ENCODE measurements at regions not wholly inside any gene's neighbourhood (a gene's known extent, or its start where the extent isn't known, plus 50 kb on each side); places are given as distances from the start of the nearest gene placed in this dataset.

GRCh38 chr2:129720761-129721160 is 258.7 kb upstream of the RAB6C start:
- DNase-seq (no peak), ATAC-seq (no peak)
- Mint-ChIP-seq H3K27me3 (no peaks in the 10 kb centered on the region), H3K36me3 (no peaks in the 10 kb centered on the region), H3K27ac (no peak overlapping the region), H3K4me1 (no peaks in the 10 kb centered on the region), H3K9me3 (ENCODE audit: low read depth) (no peaks in the 10 kb centered on the region), H3K4me3 (no peak overlapping the region)
- CTCF ChIA-PET: no interaction called here

GRCh38 chr2:129721236-129721635 is 258.2 kb upstream of the RAB6C start:
- Mint-ChIP-seq H3K9me3 (ENCODE audit: low read depth) (no peaks in the 10 kb centered on the region), H3K36me3 (no peaks in the 10 kb centered on the region), H3K27ac (no peak overlapping the region), H3K4me3 (no peak overlapping the region), H3K4me1 (no peaks in the 10 kb centered on the region), H3K27me3 (no peaks in the 10 kb centered on the region)
- ATAC-seq: no peak
- DNase-seq: no peak
- CTCF ChIA-PET: no interaction called here

- no peaks in the 10 kb centered on the region for H3K9me3 Mint-ChIP-seq (ENCODE audit: low read depth)
- no peak overlapping the region for H3K27ac Mint-ChIP-seq
- H3K36me3 Mint-ChIP-seq: no peaks in the 10 kb centered on the region
- no peaks in the 10 kb centered on the region for H3K27me3 Mint-ChIP-seq
- DNase-seq (no peak), ATAC-seq (no peak)
- no peak overlapping the region for H3K4me3 Mint-ChIP-seq
- CTCF ChIA-PET: no interaction called here
- no peaks in the 10 kb centered on the region for H3K4me1 Mint-ChIP-seq
These were observed 257.6 kb upstream of the RAB6C start for GRCh38 chr2:129721846-129722245.

GRCh38 chr2:129722306-129723019 is 257.0 kb upstream of the RAB6C start:
- H3K4me1 Mint-ChIP-seq: no peaks in the 10 kb centered on the region
- CTCF ChIA-PET: no interaction called here
- no peaks in the 10 kb centered on the region for H3K27me3 Mint-ChIP-seq
- H3K9me3 Mint-ChIP-seq (ENCODE audit: low read depth): no peaks in the 10 kb centered on the region
- ATAC-seq (no peak), DNase-seq (no peak)
- no peaks in the 10 kb centered on the region for H3K36me3 Mint-ChIP-seq
- no peak overlapping the region for H3K27ac Mint-ChIP-seq
- H3K4me3 Mint-ChIP-seq: no peak overlapping the region

GRCh38 chr2:129723277-129724020 is 256.0 kb upstream of the RAB6C start:
- H3K27me3 Mint-ChIP-seq: no peaks in the 10 kb centered on the region
- DNase-seq: no peak
- H3K9me3 Mint-ChIP-seq (ENCODE audit: low read depth): no peaks in the 10 kb centered on the region
- no peaks in the 10 kb centered on the region for H3K36me3 Mint-ChIP-seq
- no peak overlapping the region for H3K27ac Mint-ChIP-seq
- CTCF ChIA-PET: no interaction called here
- H3K4me1 Mint-ChIP-seq: no peaks in the 10 kb centered on the region
- no peak for ATAC-seq
- no peak overlapping the region for H3K4me3 Mint-ChIP-seq

GRCh38 chr2:129724021-129724757 is 255.3 kb upstream of the RAB6C start:
- no peak overlapping the region for H3K27ac Mint-ChIP-seq
- H3K27me3 Mint-ChIP-seq: no peaks in the 10 kb centered on the region
- ATAC-seq (no peak), DNase-seq (no peak)
- H3K4me3 Mint-ChIP-seq: no peak overlapping the region
- H3K4me1 Mint-ChIP-seq: no peaks in the 10 kb centered on the region
- CTCF ChIA-PET: no interaction called here
- no peaks in the 10 kb centered on the region for H3K36me3 Mint-ChIP-seq
- H3K9me3 Mint-ChIP-seq (ENCODE audit: low read depth): no peaks in the 10 kb centered on the region

- ATAC-seq: no peak
- no peaks in the 10 kb centered on the region for H3K36me3 Mint-ChIP-seq
These were observed 253.2 kb upstream of the RAB6C start for GRCh38 chr2:129726216-129726615.

GRCh38 chr2:129727286-129727685 is 252.2 kb upstream of the RAB6C start:
- CTCF ChIA-PET: no interaction called here
- Mint-ChIP-seq H3K4me1 (no peaks in the 10 kb centered on the region), H3K36me3 (no peaks in the 10 kb centered on the region)

More at GRCh38 chr2:129726216-129726615, 253.2 kb upstream of the RAB6C start:
- H3K27me3 Mint-ChIP-seq: no peaks in the 10 kb centered on the region
- H3K27ac Mint-ChIP-seq: no peak overlapping the region
- no peaks in the 10 kb centered on the region for H3K9me3 Mint-ChIP-seq (ENCODE audit: low read depth)
- DNase-seq: no peak
- CTCF ChIA-PET: no interaction called here
- H3K4me1 Mint-ChIP-seq: no peaks in the 10 kb centered on the region
- H3K4me3 Mint-ChIP-seq: no peak overlapping the region

GRCh38 chr2:129728035-129728972 is 251.2 kb upstream of the RAB6C start:
- ATAC-seq (no peak), DNase-seq (no peak)
- Mint-ChIP-seq H3K36me3 (no peaks in the 10 kb centered on the region), H3K27me3 (no peaks in the 10 kb centered on the region), H3K4me3 (no peak overlapping the region), H3K27ac (no peak overlapping the region), H3K9me3 (ENCODE audit: low read depth) (no peaks in the 10 kb centered on the region), H3K4me1 (no peaks in the 10 kb centered on the region)
- CTCF ChIA-PET: no interaction called here

More at GRCh38 chr2:129727286-129727685, 252.2 kb upstream of the RAB6C start:
- H3K27me3 Mint-ChIP-seq: no peaks in the 10 kb centered on the region
- ATAC-seq (no peak), DNase-seq (no peak)
- no peak overlapping the region for H3K4me3 Mint-ChIP-seq
- no peaks in the 10 kb centered on the region for H3K9me3 Mint-ChIP-seq (ENCODE audit: low read depth)
- H3K27ac Mint-ChIP-seq: no peak overlapping the region

GRCh38 chr2:129729011-129729410 is 250.5 kb upstream of the RAB6C start:
- no peak for ATAC-seq
- no peaks in the 10 kb centered on the region for H3K9me3 Mint-ChIP-seq (ENCODE audit: low read depth)
- no peaks in the 10 kb centered on the region for H3K27me3 Mint-ChIP-seq
- no peaks in the 10 kb centered on the region for H3K36me3 Mint-ChIP-seq
- H3K27ac Mint-ChIP-seq: no peak overlapping the region
- no peaks in the 10 kb centered on the region for H3K4me1 Mint-ChIP-seq
- CTCF ChIA-PET: no interaction called here
- no peak for DNase-seq
- H3K4me3 Mint-ChIP-seq: no peak overlapping the region

- Mint-ChIP-seq H3K9me3 (ENCODE audit: low read depth) (no peaks in the 10 kb centered on the region), H3K27ac (no peak overlapping the region), H3K4me1 (no peaks in the 10 kb centered on the region), H3K36me3 (no peaks in the 10 kb centered on the region), H3K27me3 (no peaks in the 10 kb centered on the region), H3K4me3 (no peak overlapping the region)
- DNase-seq (no peak), ATAC-seq (no peak)
- CTCF ChIA-PET: no interaction called here
These were observed 249.8 kb upstream of the RAB6C start for GRCh38 chr2:129729646-129730045.

GRCh38 chr2:129730979-129731378 is 248.5 kb upstream of the RAB6C start:
- Mint-ChIP-seq H3K9me3 (ENCODE audit: low read depth) (no peaks in the 10 kb centered on the region), H3K27ac (no peak overlapping the region), H3K27me3 (no peaks in the 10 kb centered on the region), H3K36me3 (no peaks in the 10 kb centered on the region), H3K4me3 (no peak overlapping the region), H3K4me1 (no peaks in the 10 kb centered on the region)
- ATAC-seq: no peak
- DNase-seq: no peak
- CTCF ChIA-PET: no interaction called here

- Mint-ChIP-seq H3K9me3 (ENCODE audit: low read depth) (no peaks in the 10 kb centered on the region), H3K4me1 (no peaks in the 10 kb centered on the region), H3K27ac (no peak overlapping the region), H3K27me3 (no peaks in the 10 kb centered on the region), H3K4me3 (no peak overlapping the region), H3K36me3 (no peaks in the 10 kb centered on the region)
- ATAC-seq: no peak
- CTCF ChIA-PET: no interaction called here
- no peak for DNase-seq
These were observed 247.4 kb upstream of the RAB6C start for GRCh38 chr2:129731907-129732629.

All from activated CD8-positive, alpha-beta memory T cell treated with anti-CD3 and anti-CD28 coated beads, Interleukin-2, amount 10 ng/mL, durations not matched to agents 7 days and 5 days (primary cell).